ENCODE measurements at regions not wholly inside any gene's neighbourhood (a gene's known extent, or its start where the extent isn't known, plus 50 kb on each side); places are given as distances from the start of the nearest gene placed in this dataset.
"Not testable (repeated sequence)": the region's sequence is repeated elsewhere in the genome, so short reads cannot be mapped to it uniquely, and the experiment has no call there.

DNA sequence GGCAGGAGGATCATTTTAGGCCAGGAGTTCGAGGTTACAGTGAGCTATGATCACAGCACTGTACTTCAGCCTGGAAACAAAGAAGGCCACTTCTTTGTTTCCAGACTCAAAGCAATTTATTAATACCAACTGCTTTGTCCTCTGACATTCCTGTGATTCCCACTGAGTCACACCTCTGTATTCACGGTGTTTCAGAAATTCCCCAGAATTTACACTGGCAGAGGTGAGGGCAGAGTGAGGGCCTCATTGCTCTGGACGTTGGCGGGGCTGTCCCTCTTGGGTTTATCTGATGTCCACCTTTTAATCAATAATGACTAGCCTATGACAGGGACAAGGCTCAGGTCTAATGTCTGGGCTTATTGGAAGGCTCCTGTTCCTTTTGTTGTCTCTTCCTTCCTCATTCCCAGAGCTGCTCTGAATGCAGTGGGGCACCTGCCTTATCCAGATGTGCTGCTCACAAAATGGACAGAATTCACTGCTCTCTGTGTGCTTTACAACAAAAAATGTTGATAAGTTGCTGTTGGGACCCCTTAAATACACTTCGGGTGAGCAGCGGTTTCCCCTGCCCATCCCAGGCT, 160.1 kb downstream of the BCL2L11 start:
- TF ChIP-seq, protein P1, sequence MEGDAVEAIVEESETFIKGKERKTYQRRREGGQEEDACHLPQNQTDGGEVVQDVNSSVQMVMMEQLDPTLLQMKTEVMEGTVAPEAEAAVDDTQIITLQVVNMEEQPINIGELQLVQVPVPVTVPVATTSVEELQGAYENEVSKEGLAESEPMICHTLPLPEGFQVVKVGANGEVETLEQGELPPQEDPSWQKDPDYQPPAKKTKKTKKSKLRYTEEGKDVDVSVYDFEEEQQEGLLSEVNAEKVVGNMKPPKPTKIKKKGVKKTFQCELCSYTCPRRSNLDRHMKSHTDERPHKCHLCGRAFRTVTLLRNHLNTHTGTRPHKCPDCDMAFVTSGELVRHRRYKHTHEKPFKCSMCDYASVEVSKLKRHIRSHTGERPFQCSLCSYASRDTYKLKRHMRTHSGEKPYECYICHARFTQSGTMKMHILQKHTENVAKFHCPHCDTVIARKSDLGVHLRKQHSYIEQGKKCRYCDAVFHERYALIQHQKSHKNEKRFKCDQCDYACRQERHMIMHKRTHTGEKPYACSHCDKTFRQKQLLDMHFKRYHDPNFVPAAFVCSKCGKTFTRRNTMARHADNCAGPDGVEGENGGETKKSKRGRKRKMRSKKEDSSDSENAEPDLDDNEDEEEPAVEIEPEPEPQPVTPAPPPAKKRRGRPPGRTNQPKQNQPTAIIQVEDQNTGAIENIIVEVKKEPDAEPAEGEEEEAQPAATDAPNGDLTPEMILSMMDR (IDR thresholded peaks at IDR 0.05) = not testable (repeated sequence)
- not testable (repeated sequence) for TF ChIP-seq POLR2A (IDR thresholded peaks at IDR 0.05)
